Ishikawa (cell line): ENCODE measurements at regions not wholly inside any gene's neighbourhood (a gene's known extent, or its start where the extent isn't known, plus 50 kb on each side); places are given as distances from the start of the nearest gene placed in this dataset.

ENCODE experiments used
- CEBPB ChIP-seq: IDR thresholded peaks from 2 replicates; pipeline ENCODE4 v1.6.1; 2012
- CREB1 ChIP-seq: IDR thresholded peaks from 2 replicates; pipeline ENCODE4 v1.6.1; 2012; ENCODE audit warnings: low read depth
- EGR1 ChIP-seq: IDR thresholded peaks from 2 replicates; pipeline ENCODE4 v1.6.1; 2012
- EP300 ChIP-seq: IDR thresholded peaks from 2 replicates; pipeline ENCODE4 v1.6.1; 2012; ENCODE audit warnings: borderline replicate concordance
- FOXM1 ChIP-seq: IDR thresholded peaks from 2 replicates; pipeline ENCODE4 v1.6.1; 2012; ENCODE audit warnings: low read depth, borderline replicate concordance
- NFIC ChIP-seq: IDR thresholded peaks from 2 replicates; pipeline ENCODE4 v1.6.1; 2012
- RAD21 ChIP-seq: IDR thresholded peaks from 2 replicates; pipeline ENCODE4 v1.6.1; 2012; ENCODE audit warnings: low read depth
- TAF1 ChIP-seq: IDR thresholded peaks from 2 replicates; pipeline ENCODE4 v1.6.1; 2012; ENCODE audit warnings: low read depth, mild to moderate bottlenecking
- TCF12 ChIP-seq: IDR thresholded peaks from 2 replicates; pipeline ENCODE4 v1.6.1; 2012; ENCODE audit warnings: low read depth
- TEAD4 ChIP-seq: IDR thresholded peaks from 2 replicates; pipeline ENCODE4 v1.6.1; 2012
- YY1 ChIP-seq: IDR thresholded peaks from 2 replicates; pipeline ENCODE4 v1.6.1; 2012; ENCODE audit warnings: low read depth
- ZBTB7A ChIP-seq: IDR thresholded peaks from 2 replicates; pipeline ENCODE4 v1.6.1; 2012; ENCODE audit warnings: low read depth
- TF ChIP-seq, protein P1 (sequence below): IDR thresholded peaks from 2 replicates; pipeline ENCODE4 v1.6.1; 2012
- TF ChIP-seq, protein P2 (sequence below): IDR thresholded peaks from 2 replicates; pipeline ENCODE4 v1.6.1; 2012; ENCODE audit warnings: low read depth, mild to moderate bottlenecking
- TF ChIP-seq, protein P3 (sequence below): IDR thresholded peaks from 2 replicates; pipeline ENCODE4 v1.6.1; 2012

DNA sequence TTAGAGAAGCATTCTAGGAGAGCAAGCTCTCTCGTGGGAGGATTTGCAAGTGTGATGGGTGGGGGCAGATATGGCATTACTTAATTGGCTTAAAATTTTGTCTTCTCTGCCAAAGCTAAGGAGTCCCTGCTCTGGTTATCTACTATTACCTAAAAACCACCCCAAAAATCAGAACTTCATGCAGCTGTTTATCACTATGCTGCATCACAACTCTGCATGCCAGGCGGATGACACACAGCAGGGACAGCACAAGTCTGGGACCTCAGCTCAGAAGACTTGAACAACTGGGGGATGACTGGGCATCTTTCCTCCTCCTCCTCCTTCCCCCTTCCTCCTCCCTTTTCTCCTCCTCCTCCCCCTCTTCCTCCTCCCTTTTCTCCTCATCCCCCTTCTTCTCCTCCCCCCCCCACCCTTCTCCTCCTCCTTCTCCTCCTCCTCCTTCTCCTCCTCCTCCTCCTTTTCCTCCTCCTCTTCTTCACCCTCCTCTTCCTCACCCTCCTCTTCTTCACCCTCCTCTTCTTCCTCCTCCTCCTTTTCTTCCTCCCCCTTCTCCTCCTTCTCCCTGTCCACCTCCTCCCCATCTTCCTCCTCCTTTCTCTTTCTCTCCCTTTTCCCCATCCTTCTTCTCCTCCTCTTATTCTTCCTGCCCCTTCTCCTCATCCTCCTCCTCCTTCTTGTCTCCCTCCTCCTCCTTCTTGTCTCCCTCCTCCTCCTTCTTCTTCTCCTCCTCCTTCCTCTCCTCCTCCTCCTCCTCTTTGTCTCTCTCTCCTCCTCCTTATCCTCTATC, 218.6 kb upstream of the PMEPA1 start:
- TF ChIP-seq, protein P1, sequence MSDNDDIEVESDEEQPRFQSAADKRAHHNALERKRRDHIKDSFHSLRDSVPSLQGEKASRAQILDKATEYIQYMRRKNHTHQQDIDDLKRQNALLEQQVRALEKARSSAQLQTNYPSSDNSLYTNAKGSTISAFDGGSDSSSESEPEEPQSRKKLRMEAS = no peak

DNA sequence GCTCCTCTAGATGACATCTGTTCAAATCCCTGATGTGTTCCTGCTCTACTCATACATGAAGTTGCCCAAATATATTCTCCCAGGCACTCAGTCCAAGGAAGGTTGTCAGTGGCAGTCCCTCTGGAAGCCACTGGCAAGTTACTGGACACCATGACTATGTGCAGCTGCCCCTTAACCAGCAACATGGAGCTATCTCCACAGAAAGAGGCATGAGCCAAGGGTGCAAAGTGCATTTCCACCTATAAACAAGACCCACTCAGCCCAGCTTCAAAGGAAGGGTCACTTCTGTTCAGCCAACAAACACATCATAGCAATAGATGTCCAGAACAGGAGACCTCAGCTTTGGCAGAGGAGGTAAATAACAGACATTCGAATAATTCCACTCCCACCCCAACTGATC, 217.6 kb upstream of the PMEPA1 start:
- TF ChIP-seq RAD21 (no peak), TCF12 (no peak), TEAD4 (no peak), EGR1 (no peak), EP300 (no peak), TAF1 (no peak), ZBTB7A (no peak), NFIC (no peak), FOXM1 (no peak), CEBPB (no peak), CREB1 (no peak)
- TF ChIP-seq, protein P2, sequence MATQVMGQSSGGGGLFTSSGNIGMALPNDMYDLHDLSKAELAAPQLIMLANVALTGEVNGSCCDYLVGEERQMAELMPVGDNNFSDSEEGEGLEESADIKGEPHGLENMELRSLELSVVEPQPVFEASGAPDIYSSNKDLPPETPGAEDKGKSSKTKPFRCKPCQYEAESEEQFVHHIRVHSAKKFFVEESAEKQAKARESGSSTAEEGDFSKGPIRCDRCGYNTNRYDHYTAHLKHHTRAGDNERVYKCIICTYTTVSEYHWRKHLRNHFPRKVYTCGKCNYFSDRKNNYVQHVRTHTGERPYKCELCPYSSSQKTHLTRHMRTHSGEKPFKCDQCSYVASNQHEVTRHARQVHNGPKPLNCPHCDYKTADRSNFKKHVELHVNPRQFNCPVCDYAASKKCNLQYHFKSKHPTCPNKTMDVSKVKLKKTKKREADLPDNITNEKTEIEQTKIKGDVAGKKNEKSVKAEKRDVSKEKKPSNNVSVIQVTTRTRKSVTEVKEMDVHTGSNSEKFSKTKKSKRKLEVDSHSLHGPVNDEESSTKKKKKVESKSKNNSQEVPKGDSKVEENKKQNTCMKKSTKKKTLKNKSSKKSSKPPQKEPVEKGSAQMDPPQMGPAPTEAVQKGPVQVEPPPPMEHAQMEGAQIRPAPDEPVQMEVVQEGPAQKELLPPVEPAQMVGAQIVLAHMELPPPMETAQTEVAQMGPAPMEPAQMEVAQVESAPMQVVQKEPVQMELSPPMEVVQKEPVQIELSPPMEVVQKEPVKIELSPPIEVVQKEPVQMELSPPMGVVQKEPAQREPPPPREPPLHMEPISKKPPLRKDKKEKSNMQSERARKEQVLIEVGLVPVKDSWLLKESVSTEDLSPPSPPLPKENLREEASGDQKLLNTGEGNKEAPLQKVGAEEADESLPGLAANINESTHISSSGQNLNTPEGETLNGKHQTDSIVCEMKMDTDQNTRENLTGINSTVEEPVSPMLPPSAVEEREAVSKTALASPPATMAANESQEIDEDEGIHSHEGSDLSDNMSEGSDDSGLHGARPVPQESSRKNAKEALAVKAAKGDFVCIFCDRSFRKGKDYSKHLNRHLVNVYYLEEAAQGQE = no peak
- TF ChIP-seq, protein P1 = no peak
- TF ChIP-seq, protein P3, sequence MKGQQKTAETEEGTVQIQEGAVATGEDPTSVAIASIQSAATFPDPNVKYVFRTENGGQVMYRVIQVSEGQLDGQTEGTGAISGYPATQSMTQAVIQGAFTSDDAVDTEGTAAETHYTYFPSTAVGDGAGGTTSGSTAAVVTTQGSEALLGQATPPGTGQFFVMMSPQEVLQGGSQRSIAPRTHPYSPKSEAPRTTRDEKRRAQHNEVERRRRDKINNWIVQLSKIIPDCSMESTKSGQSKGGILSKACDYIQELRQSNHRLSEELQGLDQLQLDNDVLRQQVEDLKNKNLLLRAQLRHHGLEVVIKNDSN = no peak

DNA sequence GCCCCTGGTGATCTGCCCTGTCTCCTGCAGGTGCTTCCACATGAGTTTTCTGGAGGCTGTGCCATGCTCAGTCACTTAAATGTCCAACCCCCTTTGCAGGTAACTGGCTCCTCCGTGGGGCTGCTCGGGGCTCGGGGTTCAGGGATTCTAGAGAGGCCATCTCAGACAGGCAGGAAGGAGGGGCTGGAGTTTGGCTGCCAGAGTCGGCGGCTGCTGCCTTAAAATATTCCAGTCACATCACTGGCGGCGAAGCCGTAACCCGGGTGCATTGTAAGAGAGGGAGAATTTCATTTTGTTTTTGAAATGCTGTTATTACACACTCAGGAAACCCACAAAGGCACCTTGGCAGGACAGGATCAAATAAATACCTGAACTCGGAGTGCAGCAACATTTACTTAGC, 212.9 kb upstream of the PMEPA1 start:
- TF ChIP-seq NFIC (no peak), ZBTB7A (no peak), RAD21 (no peak), EGR1 (no peak)
- TF ChIP-seq, protein P3 = no peak

DNA sequence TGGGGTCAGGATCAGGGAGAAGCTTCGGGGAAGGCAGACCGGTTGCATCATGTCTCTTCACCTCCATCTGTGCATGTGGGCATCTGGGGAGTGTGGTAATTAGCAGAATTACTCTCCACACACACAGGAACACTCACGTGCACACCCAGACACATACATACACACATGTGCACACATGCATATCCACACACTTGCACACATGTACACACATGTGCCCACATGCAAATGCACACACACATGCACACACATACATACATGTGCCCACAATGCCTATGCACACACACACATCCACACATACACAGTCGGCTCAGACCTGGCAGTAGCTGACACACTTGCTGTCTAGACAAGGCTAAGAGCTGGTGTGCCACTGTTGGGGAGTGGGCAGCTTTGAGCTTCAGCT, 212.3 kb upstream of the PMEPA1 start:
- TF ChIP-seq CREB1 (no peak), EP300 (no peak), YY1 (no peak), CEBPB (no peak), TAF1 (no peak), NFIC (no peak), RAD21 (no peak), FOXM1 (no peak), ZBTB7A (no peak), TCF12 (no peak), TEAD4 (no peak), EGR1 (no peak)
- TF ChIP-seq, protein P1 = no peak
- TF ChIP-seq, protein P2 = no peak
- TF ChIP-seq, protein P3 = no peak

DNA sequence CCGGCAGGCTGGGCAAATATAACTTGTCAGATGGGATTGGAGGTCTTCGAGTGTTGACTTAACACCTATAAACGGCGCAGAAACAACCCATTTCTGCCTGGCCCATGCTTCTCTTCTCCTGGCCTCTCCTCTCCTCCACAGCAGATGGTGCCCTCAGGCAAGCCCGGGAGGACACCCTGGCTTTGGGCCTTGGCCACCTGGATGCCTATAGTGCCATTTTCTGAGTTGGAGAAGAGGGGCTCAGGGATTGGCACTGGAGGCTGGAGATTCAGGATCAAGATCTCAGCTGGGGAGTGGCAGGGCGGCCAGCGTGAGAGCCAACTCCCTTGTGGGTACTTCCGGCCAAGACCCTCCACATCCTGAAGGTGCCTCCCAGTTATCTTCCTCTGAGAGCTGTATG, 211.9 kb upstream of the PMEPA1 start:
- TF ChIP-seq, protein P1 = no peak
- TF ChIP-seq, protein P3 = no peak
- TF ChIP-seq TEAD4 (no peak), CREB1 (no peak), ZBTB7A (no peak), EP300 (no peak), FOXM1 (no peak)
